ENCODE measurements at regions not wholly inside any gene's neighbourhood (a gene's known extent, or its start where the extent isn't known, plus 50 kb on each side); places are given as distances from the start of the nearest gene placed in this dataset.

DNA sequence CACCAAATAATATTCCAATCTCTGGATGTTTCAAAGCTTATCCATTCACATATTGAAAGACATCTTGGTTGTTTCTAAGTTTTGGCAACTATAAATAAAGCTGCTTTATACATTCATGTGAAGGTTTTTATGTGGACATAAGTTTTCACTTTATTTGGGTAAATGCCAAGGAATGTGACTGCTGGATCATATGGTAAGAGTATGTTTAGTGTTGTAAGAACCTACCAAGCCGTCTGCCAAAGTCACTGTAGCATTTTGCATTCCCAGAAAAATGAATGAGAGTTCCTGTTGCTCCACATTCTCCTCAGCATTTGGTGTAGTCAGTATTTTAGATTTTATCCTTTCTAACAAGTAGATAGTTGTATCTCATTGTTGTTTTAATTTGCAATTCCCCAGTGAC lies 1047.7 kb downstream of the C4orf33 start (continued):
- no peak for TF ChIP-seq SMARCA5 (IDR thresholded peaks at IDR 0.05)
- no peak for TF ChIP-seq ETV6 (IDR thresholded peaks at IDR 0.05; ENCODE audit: borderline replicate concordance in 1 of 2, low read depth in 2 of 2, low read length in 1 of 2)
- no peak for TF ChIP-seq ETV6 (CRISPR knock-in tag; IDR thresholded peaks at IDR 0.05; ENCODE audit: borderline replicate concordance)
- TF ChIP-seq ZFP1 (CRISPR knock-in tag; IDR thresholded peaks at IDR 0.05), result no peak
- TF ChIP-seq ATF1 (CRISPR knock-in tag; IDR thresholded peaks at IDR 0.05), result no peak
- TF ChIP-seq ATF1 (tag; IDR thresholded peaks at IDR 0.05), result no peak
- no peak for TF ChIP-seq TAL1 (IDR thresholded peaks at IDR 0.05)

DNA sequence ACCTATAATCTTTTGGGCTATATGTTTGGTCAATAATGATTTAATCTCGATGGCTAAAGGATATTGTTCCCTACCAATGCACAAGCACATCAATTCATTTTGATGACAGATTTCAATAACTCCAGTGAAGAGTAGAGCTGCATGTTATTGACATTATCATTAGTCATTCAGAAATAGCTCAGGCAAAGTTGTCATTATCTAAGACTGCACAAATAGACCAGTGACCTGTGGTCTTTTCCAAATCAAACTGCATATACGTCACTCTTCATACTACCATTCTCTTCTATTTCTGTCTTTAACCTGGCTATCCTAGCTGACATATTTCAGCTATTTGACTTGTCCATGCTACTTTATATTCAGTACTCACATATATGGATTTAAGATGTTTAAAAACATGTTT lies 1050.8 kb downstream of the C4orf33 start:
- Histone ChIP-seq H3K27ac (ENCODE audit: extremely low read depth, low read depth, low read length) (no peak overlapping the region), H3K79me2 (ENCODE audit: control insufficient read depth, insufficient read depth, low read length) (no peaks in the 10 kb centered on the region), H4K20me1 (replicated peaks; ENCODE audit: control insufficient read depth, insufficient read depth, low read length) (no peaks in the 10 kb centered on the region), H3K4me2 (ENCODE audit: insufficient read depth, low read length) (no peak overlapping the region), H2AFZ (ENCODE audit: low read depth, low read length) (no peak overlapping the region), H3K9ac (ENCODE audit: insufficient read depth in 1 of 2, low read depth in 2 of 2, low read length in 2 of 2) (no peak overlapping the region), H3K4me3 (no peak overlapping the region), H3K27me3 (ENCODE audit: control insufficient read depth in 2 of 2, insufficient read depth in 2 of 2, low read length in 2 of 2) (no peaks in the 10 kb centered on the region), H3K9me1 (ENCODE audit: control insufficient read depth, insufficient read depth, low read length) (no peaks in the 10 kb centered on the region), H3K4me1 (replicated peaks in 1 of 2; ENCODE audit: control insufficient read depth in 2 of 2, insufficient read depth in 2 of 2, low read length in 2 of 2) (no peaks in the 10 kb centered on the region), H3K36me3 (ENCODE audit: control insufficient read depth, insufficient read depth, low read length) (no peaks in the 10 kb centered on the region), H3K9me3 (replicated peaks; ENCODE audit: control insufficient read depth, insufficient read depth, low read depth, low read length) (no peaks in the 10 kb centered on the region)
- FAIRE-seq (no peak), ATAC-seq (no peak), DNase-seq (ENCODE audit: extremely low read depth in 1 of 4, low spot score in 3 of 4) (no peak)
- intact Hi-C loops (cut with micrococcal nuclease) (no loop called here), in situ Hi-C loops (cut with MboI) (no loop called here)
- BruUV-seq (replicated peaks), result no TSS peak
- POLR2A ChIA-PET, result no interaction called here
- CTCF ChIA-PET (ENCODE audit: low intra/inter-chr PET ratio), result no interaction called here
- TF ChIP-seq HDAC6 (IDR thresholded peaks at IDR 0.05; ENCODE audit: low read depth, low read length) (no peak), ZNF57 (CRISPR knock-in tag; IDR thresholded peaks at IDR 0.05) (no peak), CBX1 (IDR thresholded peaks at IDR 0.05; ENCODE audit: low read depth) (no peak), LCOR (CRISPR knock-in tag; IDR thresholded peaks at IDR 0.05) (no peak), CHD4 (IDR thresholded peaks at IDR 0.05; ENCODE audit: insufficient read depth, insufficient replicate concordance, low read depth, low read length, poor library complexity, severe bottlenecking) (no peak), CCAR2 (IDR thresholded peaks at IDR 0.05; ENCODE audit: low read depth, low read length) (no peak), ZNF695 (CRISPR knock-in tag; IDR thresholded peaks at IDR 0.05) (no peak), ZNF707 (CRISPR knock-in tag; conservative IDR thresholded peaks at IDR 0.05) (no peak), NCOA6 (IDR thresholded peaks at IDR 0.05) (no peak), ZNF324 (CRISPR knock-in tag; IDR thresholded peaks at IDR 0.05) (no peak), LARP7 (IDR thresholded peaks at IDR 0.05) (no peak), TBL1XR1 (IDR thresholded peaks at IDR 0.05; ENCODE audit: low read length in 2 of 2) (no peak), BMI1 (IDR thresholded peaks at IDR 0.05; ENCODE audit: low read length) (no peak), ZNF561 (CRISPR knock-in tag; conservative IDR thresholded peaks at IDR 0.05) (no peak)
- TF ChIP-seq, protein P1, sequence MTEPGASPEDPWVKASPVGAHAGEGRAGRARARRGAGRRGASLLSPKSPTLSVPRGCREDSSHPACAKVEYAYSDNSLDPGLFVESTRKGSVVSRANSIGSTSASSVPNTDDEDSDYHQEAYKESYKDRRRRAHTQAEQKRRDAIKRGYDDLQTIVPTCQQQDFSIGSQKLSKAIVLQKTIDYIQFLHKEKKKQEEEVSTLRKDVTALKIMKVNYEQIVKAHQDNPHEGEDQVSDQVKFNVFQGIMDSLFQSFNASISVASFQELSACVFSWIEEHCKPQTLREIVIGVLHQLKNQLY (CRISPR knock-in tag; conservative IDR thresholded peaks at IDR 0.05), result no peak
- 0% methylated on average over 2 of the region's 2 CpGs for whole genome bisulfite sequencing (ENCODE audit: insufficient coverage, low coverage, missing lambda C conversion rate)
